ENCODE measurements at regions not wholly inside any gene's neighbourhood (a gene's known extent, or its start where the extent isn't known, plus 50 kb on each side); places are given as distances from the start of the nearest gene placed in this dataset.

DNA sequence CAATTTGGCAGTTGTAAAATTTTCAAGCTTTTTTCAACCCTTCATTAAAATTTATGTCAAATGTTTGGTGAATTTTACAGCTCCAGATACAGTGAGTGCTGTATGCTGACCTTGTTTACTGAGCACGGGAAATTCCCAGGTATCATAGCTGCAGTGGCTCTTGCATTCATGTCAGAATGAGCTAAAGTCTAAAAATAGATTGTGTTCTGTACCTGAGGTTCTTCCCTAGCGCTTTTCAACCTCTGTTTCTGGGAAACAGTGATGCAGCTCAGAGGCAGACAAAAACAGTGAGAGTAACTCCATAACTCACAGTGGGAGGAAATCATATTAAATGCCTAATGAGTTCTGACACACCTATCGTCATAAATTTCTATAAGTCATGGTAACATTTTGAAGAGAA lies 393.8 kb upstream of the GNPDA2 start:
- intact Hi-C loops (cut with DNase I; ENCODE audit: low total_unique reads): no loop called here
- no peak for DNase-seq
- no peaks in the 10 kb centered on the region for H3K9me3 ChIP-seq
- no peaks in the 10 kb centered on the region for H3K27me3 ChIP-seq
- H3K27ac ChIP-seq: no peak overlapping the region
- no peaks in the 10 kb centered on the region for H3K4me1 ChIP-seq
- TF ChIP-seq POLR2A (IDR thresholded peaks at IDR 0.05): no peak
- TF ChIP-seq, protein P1, sequence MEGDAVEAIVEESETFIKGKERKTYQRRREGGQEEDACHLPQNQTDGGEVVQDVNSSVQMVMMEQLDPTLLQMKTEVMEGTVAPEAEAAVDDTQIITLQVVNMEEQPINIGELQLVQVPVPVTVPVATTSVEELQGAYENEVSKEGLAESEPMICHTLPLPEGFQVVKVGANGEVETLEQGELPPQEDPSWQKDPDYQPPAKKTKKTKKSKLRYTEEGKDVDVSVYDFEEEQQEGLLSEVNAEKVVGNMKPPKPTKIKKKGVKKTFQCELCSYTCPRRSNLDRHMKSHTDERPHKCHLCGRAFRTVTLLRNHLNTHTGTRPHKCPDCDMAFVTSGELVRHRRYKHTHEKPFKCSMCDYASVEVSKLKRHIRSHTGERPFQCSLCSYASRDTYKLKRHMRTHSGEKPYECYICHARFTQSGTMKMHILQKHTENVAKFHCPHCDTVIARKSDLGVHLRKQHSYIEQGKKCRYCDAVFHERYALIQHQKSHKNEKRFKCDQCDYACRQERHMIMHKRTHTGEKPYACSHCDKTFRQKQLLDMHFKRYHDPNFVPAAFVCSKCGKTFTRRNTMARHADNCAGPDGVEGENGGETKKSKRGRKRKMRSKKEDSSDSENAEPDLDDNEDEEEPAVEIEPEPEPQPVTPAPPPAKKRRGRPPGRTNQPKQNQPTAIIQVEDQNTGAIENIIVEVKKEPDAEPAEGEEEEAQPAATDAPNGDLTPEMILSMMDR (IDR thresholded peaks at IDR 0.05): no peak
- no peak overlapping the region for H3K4me3 ChIP-seq
- H3K36me3 ChIP-seq: no peaks in the 10 kb centered on the region

DNA sequence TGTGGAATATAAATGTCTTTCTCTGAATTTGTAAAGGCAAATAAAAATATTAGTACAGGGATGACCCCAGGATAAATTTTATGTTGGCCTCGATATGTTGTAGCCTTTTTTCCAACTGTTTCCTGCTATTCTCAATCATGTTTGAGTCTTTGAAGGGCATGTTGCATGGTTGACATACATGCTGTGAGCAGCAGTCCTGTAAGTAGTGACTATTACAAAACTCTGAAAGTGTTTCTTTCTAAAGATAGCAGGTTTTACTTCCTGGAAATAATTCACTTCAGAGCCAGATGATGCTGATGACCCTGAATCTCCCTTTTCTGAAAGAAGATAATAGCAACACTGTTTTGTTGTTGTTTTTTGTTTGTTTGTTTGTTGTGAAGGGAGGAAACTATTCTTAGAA lies 393.0 kb upstream of the GNPDA2 start:
- H3K4me3 ChIP-seq: no peak overlapping the region
- no peak overlapping the region for H3K27ac ChIP-seq
- DNase-seq: no peak
- no peaks in the 10 kb centered on the region for H3K4me1 ChIP-seq
- no peaks in the 10 kb centered on the region for H3K27me3 ChIP-seq
- TF ChIP-seq, protein P1 (IDR thresholded peaks at IDR 0.05): no peak
- no peak for TF ChIP-seq POLR2A (IDR thresholded peaks at IDR 0.05)
- no peaks in the 10 kb centered on the region for H3K9me3 ChIP-seq
- H3K36me3 ChIP-seq: no peaks in the 10 kb centered on the region
- intact Hi-C loops (cut with DNase I; ENCODE audit: low total_unique reads): no loop called here

DNA sequence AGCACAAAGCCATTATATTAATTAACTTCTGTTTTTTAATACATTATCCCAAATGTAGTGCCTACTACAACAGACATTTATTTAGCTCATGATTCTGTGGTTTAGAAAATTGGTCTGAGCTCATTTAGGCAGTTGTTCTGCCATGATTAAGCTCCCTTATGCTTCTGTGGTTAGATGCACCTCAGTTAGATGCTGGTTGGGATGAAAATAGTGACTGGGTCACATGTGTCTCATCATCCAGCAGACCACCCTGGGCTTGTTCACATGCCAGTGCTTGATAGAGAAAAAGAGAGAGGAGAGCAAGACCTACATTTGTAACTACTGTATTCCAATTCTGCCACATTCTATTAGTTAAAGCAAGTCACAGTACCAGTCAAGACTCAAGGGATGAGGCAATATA lies 376.4 kb upstream of the GNPDA2 start:
- intact Hi-C loops (cut with DNase I; ENCODE audit: low total_unique reads): no loop called here
- no peaks in the 10 kb centered on the region for H3K9me3 ChIP-seq
- H3K4me3 ChIP-seq: no peak overlapping the region
- no peak overlapping the region for H3K27ac ChIP-seq
- no peaks in the 10 kb centered on the region for H3K4me1 ChIP-seq
- no peak for DNase-seq
- TF ChIP-seq, protein P1 (IDR thresholded peaks at IDR 0.05): no peak
- TF ChIP-seq POLR2A (IDR thresholded peaks at IDR 0.05): no peak
- H3K27me3 ChIP-seq: no peaks in the 10 kb centered on the region
- no peaks in the 10 kb centered on the region for H3K36me3 ChIP-seq

DNA sequence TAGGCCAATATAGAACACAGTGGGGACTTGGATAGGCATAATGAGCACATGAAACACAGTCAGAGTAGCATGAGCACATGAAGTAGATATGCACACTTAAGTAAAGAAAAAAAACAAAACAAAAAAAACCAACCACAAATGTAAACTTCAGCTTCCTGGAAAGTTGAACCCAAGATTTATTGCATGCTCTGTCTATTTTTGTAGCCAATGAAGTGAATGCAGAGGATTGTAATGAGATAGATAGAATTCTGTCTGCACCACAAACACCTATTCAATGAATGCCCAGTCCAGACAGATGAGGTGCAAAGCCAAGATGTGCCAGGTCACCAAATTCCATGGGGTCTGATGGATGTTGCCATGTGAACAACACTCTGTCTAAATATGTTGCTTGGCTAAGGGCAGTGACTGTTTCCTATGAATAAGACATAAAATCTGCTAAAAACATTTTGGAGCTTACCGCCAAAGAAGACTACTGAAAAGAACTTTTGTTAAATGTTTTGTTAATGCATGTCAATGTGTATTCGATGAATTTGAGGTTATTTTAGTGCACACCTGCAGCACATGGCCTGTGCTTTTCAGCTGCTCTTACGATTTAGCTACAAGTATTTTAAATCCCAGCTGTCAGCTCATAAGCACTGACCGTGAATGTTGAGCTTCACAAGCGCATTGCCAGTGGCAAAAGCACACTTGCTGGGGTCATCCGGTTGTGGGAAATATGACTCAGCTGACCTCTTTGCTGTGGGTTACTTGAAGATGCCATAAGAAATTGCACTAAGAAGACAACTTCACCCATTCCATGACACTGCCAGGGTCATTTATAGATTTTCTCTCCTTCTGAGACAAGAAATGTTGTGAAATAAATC lies 374.8 kb upstream of the GNPDA2 start:
- Histone ChIP-seq H3K36me3 (no peaks in the 10 kb centered on the region), H3K4me1 (no peaks in the 10 kb centered on the region), H3K9me3 (no peaks in the 10 kb centered on the region), H3K27ac (no peak overlapping the region), H3K4me3 (no peak overlapping the region), H3K27me3 (no peaks in the 10 kb centered on the region)
- no peak for DNase-seq
- intact Hi-C loops (cut with DNase I; ENCODE audit: low total_unique reads): no loop called here
- no peak for TF ChIP-seq POLR2A (IDR thresholded peaks at IDR 0.05)
- TF ChIP-seq, protein P1 (IDR thresholded peaks at IDR 0.05): no peak

DNA sequence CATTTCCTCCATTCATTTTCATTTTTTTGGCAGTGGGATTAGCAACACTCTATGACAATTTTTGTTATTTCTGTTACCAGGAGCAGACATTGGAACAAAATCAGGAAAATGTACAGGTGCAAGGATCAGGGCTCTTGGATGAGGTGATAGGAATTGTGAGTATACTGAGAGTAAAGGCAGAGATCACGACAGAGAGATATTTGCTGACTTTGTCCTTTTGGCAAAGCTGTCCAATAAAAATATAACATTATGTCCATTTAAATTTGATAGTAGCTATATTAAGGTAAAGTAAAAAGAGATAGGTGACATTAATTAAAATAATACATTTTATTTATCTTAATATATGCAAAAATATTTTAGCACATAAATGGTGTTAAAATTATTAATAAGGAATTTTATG lies 373.1 kb upstream of the GNPDA2 start:
- intact Hi-C loops (cut with DNase I; ENCODE audit: low total_unique reads): no loop called here

More for the DNA sequence above, 373.1 kb upstream of the GNPDA2 start:
- Histone ChIP-seq H3K27ac (no peak overlapping the region), H3K4me3 (no peak overlapping the region), H3K27me3 (no peaks in the 10 kb centered on the region), H3K36me3 (no peaks in the 10 kb centered on the region), H3K4me1 (no peaks in the 10 kb centered on the region), H3K9me3 (no peaks in the 10 kb centered on the region)
- no peak for TF ChIP-seq POLR2A (IDR thresholded peaks at IDR 0.05)
- TF ChIP-seq, protein P1 (IDR thresholded peaks at IDR 0.05): no peak
- no peak for DNase-seq

Data from uterus (tissue), 3 donors.